Peyer's patch (tissue), 4 donors: ENCODE measurements at regions not wholly inside any gene's neighbourhood (a gene's known extent, or its start where the extent isn't known, plus 50 kb on each side); places are given as distances from the start of the nearest gene placed in this dataset.

Experiments used
- CTCF ChIP-seq, 6 experiments: fragments of 450-650 bp in 4 of 6; fragments of 200-600 bp in 2 of 6; sonication (generic) in 1 of 6; IDR thresholded peaks; one replicate each; pipeline ENCODE4 v1.5.1; 2017 to 2019; ENCODE audit warnings: antibody characterized with exemption in 6 of 6, mild to moderate bottlenecking in 3 of 6, moderate library complexity in 1 of 6
- POLR2A ChIP-seq, 2 donors: fragments of 450-650 bp; IDR thresholded peaks; one replicate each; pipeline ENCODE4 v1.5.1; 2017; ENCODE audit warnings: antibody characterized with exemption in 2 of 2, mild to moderate bottlenecking in 2 of 2, moderate library complexity in 2 of 2

GRCh38 chr1:56034847-56035481 lies 544.4 kb downstream of the PLPP3 start:
- TF ChIP-seq CTCF (IDR thresholded peaks at IDR 0.05) (no peak), POLR2A (IDR thresholded peaks at IDR 0.05) (no peak)
